H54 (cell line): ENCODE measurements at regions not wholly inside any gene's neighbourhood (a gene's known extent, or its start where the extent isn't known, plus 50 kb on each side); places are given as distances from the start of the nearest gene placed in this dataset.

Experiments
- DNase-seq: peaks from one replicate; pipeline ENCODE4 v3.0.0; 2011; ENCODE audit warnings: low spot score, mixed read lengths; ENCODE audit not compliant: insufficient read length
- FAIRE-seq: peaks from 3 replicates; lab custom pipeline; 2011; peaks lifted over from hg19 to GRCh38; lab: Jason Lieb, UNC
- POLR2A ChIP-seq: IDR thresholded peaks from 2 replicates; pipeline ENCODE4 v1.6.1; 2011; ENCODE audit warnings: low read depth, mild to moderate bottlenecking, low read length

GRCh38 chr13:48761256-48761655 lies 107.5 kb downstream of the CYSLTR2 start:
- no peak for FAIRE-seq
- DNase-seq: no peak
- no peak for TF ChIP-seq POLR2A

GRCh38 chr13:48769107-48769704 lies 115.5 kb downstream of the CYSLTR2 start:
- TF ChIP-seq POLR2A: no peak
- DNase-seq: no peak

GRCh38 chr13:48770372-48770771 lies 116.6 kb downstream of the CYSLTR2 start:
- TF ChIP-seq POLR2A: no peak
- no peak for DNase-seq
- no peak for FAIRE-seq

More at GRCh38 chr13:48769107-48769704, 115.5 kb downstream of the CYSLTR2 start:
- peak; percentile 98 for FAIRE-seq

- TF ChIP-seq POLR2A: no peak
- DNase-seq (no peak), FAIRE-seq (no peak)
Measured at GRCh38 chr13:48772908-48773307, 119.2 kb downstream of the CYSLTR2 start.

GRCh38 chr13:48773531-48774275 lies 120.0 kb downstream of the CYSLTR2 start:
- no peak for FAIRE-seq
- TF ChIP-seq POLR2A: no peak

GRCh38 chr13:48775285-48775684 lies 121.6 kb downstream of the CYSLTR2 start:
- TF ChIP-seq POLR2A: no peak
- FAIRE-seq (no peak), DNase-seq (no peak)

More at GRCh38 chr13:48773531-48774275, 120.0 kb downstream of the CYSLTR2 start:
- no peak for DNase-seq

- DNase-seq (no peak), FAIRE-seq (peak; percentile 41)
Measured at GRCh38 chr13:48775804-48776203, 122.1 kb downstream of the CYSLTR2 start.

GRCh38 chr13:48776401-48776800 lies 122.7 kb downstream of the CYSLTR2 start:
- FAIRE-seq (no peak), DNase-seq (no peak)
- no peak for TF ChIP-seq POLR2A

More at GRCh38 chr13:48775804-48776203, 122.1 kb downstream of the CYSLTR2 start:
- no peak for TF ChIP-seq POLR2A

- no peak for TF ChIP-seq POLR2A
- DNase-seq (no peak), FAIRE-seq (no peak)
Measured at GRCh38 chr13:48778610-48779009, 124.9 kb downstream of the CYSLTR2 start.

GRCh38 chr13:48780713-48781341 lies 127.1 kb downstream of the CYSLTR2 start:
- no peak for TF ChIP-seq POLR2A
- DNase-seq (no peak), FAIRE-seq (no peak)

GRCh38 chr13:48782429-48782840 lies 128.7 kb downstream of the CYSLTR2 start:
- DNase-seq (no peak), FAIRE-seq (no peak)
- no peak for TF ChIP-seq POLR2A

- no peak for DNase-seq
- no peak for FAIRE-seq
- no peak for TF ChIP-seq POLR2A
Measured at GRCh38 chr13:48783181-48783630, 129.5 kb downstream of the CYSLTR2 start.

- FAIRE-seq: no peak
- no peak for DNase-seq
- no peak for TF ChIP-seq POLR2A
Measured at GRCh38 chr13:48783695-48784230, 130.0 kb downstream of the CYSLTR2 start.
